HEK293 (cell line): ENCODE measurements at regions not wholly inside any gene's neighbourhood (a gene's known extent, or its start where the extent isn't known, plus 50 kb on each side); places are given as distances from the start of the nearest gene placed in this dataset.

Experiments used
- YY1 ChIP-seq: fragments of 450-650 bp; formaldehyde crosslinking; IDR thresholded peaks from 2 replicates; pipeline ENCODE4 v1.5.1; 2018; ENCODE audit warnings: missing biosample characterization, missing genetic modification characterization
- ZBTB20 ChIP-seq: fragments of 450-650 bp; formaldehyde crosslinking; IDR thresholded peaks from 2 replicates; pipeline ENCODE4 v1.5.1; 2016; ENCODE audit warnings: missing biosample characterization, missing genetic modification characterization
- ZFP37 ChIP-seq: fragments of 450-650 bp; formaldehyde crosslinking; IDR thresholded peaks from 2 replicates; pipeline ENCODE4 v1.5.1; 2016; ENCODE audit warnings: missing biosample characterization, missing genetic modification characterization
- ZNF121 ChIP-seq: fragments of 450-650 bp; formaldehyde crosslinking; IDR thresholded peaks from 2 replicates; pipeline ENCODE4 v1.5.1; 2016; ENCODE audit warnings: missing biosample characterization, missing genetic modification characterization
- ZNF133 ChIP-seq: fragments of 450-650 bp; formaldehyde crosslinking; IDR thresholded peaks from 2 replicates; pipeline ENCODE4 v1.5.1; 2016; ENCODE audit warnings: missing biosample characterization, missing genetic modification characterization
- ZNF549 ChIP-seq: fragments of 450-650 bp; IDR thresholded peaks from 2 replicates; pipeline ENCODE4 v1.5.1; 2018; ENCODE audit warnings: missing biosample characterization, missing genetic modification characterization, mild to moderate bottlenecking, inconsistent platforms, moderate library complexity
- ZNF670 ChIP-seq: fragments of 450-650 bp; formaldehyde crosslinking; IDR thresholded peaks from 2 replicates; pipeline ENCODE4 v1.5.1; 2016; ENCODE audit warnings: missing biosample characterization, missing genetic modification characterization, low read depth
- TF ChIP-seq, protein P1 (sequence below): fragments of 450-650 bp; formaldehyde crosslinking; IDR thresholded peaks from 2 replicates; pipeline ENCODE4 v1.5.1; 2016; ENCODE audit warnings: missing biosample characterization, missing genetic modification characterization
- TF ChIP-seq, protein P2 (sequence below): fragments of 450-650 bp; formaldehyde crosslinking; conservative IDR thresholded peaks from 2 replicates; pipeline ENCODE4 v1.5.1; 2016; ENCODE audit warnings: low read depth, missing biosample characterization, missing genetic modification characterization
- TF ChIP-seq, protein P3 (sequence below): fragments of 450-650 bp; IDR thresholded peaks from 2 replicates; pipeline ENCODE4 v1.5.1; 2018; ENCODE audit warnings: missing biosample characterization, missing genetic modification characterization
- TF ChIP-seq, protein P4 (sequence below): sonication (generic); formaldehyde crosslinking; IDR thresholded peaks from 2 replicates; pipeline ENCODE4 v1.8.1; 2022; ENCODE audit warnings: mild to moderate bottlenecking, moderate library complexity, missing genetic modification reagents

DNA sequence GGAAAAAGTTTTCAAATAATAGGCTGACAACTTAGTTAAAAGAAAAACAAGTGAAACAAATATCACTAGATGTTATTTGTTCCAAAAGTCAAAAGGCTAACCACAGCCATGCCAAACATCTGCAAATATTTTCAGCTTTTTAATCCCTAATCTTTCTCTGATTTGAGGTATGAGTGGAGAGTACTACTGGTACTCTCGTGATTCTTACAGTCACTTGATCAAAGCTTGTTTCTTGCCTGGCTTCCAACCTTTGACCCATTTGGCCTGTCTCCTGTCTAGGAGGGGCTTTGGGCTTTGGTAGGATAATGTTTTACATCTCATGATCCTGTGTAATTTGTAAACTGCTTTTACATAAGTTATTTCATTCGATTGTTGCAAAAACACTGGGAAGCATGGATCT, 301.8 kb upstream of the SORL1-AS1 start:
- TF ChIP-seq, protein P1, sequence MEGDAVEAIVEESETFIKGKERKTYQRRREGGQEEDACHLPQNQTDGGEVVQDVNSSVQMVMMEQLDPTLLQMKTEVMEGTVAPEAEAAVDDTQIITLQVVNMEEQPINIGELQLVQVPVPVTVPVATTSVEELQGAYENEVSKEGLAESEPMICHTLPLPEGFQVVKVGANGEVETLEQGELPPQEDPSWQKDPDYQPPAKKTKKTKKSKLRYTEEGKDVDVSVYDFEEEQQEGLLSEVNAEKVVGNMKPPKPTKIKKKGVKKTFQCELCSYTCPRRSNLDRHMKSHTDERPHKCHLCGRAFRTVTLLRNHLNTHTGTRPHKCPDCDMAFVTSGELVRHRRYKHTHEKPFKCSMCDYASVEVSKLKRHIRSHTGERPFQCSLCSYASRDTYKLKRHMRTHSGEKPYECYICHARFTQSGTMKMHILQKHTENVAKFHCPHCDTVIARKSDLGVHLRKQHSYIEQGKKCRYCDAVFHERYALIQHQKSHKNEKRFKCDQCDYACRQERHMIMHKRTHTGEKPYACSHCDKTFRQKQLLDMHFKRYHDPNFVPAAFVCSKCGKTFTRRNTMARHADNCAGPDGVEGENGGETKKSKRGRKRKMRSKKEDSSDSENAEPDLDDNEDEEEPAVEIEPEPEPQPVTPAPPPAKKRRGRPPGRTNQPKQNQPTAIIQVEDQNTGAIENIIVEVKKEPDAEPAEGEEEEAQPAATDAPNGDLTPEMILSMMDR = no peak
- TF ChIP-seq ZFP37 (tag by site-specific recombination) = no peak
- TF ChIP-seq ZBTB20 (tag by site-specific recombination) = no peak
- no peak for TF ChIP-seq YY1 (tag by site-specific recombination)
- TF ChIP-seq, protein P2, sequence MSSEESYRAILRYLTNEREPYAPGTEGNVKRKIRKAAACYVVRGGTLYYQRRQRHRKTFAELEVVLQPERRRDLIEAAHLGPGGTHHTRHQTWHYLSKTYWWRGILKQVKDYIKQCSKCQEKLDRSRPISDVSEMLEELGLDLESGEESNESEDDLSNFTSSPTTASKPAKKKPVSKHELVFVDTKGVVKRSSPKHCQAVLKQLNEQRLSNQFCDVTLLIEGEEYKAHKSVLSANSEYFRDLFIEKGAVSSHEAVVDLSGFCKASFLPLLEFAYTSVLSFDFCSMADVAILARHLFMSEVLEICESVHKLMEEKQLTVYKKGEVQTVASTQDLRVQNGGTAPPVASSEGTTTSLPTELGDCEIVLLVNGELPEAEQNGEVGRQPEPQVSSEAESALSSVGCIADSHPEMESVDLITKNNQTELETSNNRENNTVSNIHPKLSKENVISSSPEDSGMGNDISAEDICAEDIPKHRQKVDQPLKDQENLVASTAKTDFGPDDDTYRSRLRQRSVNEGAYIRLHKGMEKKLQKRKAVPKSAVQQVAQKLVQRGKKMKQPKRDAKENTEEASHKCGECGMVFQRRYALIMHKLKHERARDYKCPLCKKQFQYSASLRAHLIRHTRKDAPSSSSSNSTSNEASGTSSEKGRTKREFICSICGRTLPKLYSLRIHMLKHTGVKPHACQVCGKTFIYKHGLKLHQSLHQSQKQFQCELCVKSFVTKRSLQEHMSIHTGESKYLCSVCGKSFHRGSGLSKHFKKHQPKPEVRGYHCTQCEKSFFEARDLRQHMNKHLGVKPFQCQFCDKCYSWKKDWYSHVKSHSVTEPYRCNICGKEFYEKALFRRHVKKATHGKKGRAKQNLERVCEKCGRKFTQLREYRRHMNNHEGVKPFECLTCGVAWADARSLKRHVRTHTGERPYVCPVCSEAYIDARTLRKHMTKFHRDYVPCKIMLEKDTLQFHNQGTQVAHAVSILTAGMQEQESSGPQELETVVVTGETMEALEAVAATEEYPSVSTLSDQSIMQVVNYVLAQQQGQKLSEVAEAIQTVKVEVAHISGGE = no peak
- TF ChIP-seq, protein P3, sequence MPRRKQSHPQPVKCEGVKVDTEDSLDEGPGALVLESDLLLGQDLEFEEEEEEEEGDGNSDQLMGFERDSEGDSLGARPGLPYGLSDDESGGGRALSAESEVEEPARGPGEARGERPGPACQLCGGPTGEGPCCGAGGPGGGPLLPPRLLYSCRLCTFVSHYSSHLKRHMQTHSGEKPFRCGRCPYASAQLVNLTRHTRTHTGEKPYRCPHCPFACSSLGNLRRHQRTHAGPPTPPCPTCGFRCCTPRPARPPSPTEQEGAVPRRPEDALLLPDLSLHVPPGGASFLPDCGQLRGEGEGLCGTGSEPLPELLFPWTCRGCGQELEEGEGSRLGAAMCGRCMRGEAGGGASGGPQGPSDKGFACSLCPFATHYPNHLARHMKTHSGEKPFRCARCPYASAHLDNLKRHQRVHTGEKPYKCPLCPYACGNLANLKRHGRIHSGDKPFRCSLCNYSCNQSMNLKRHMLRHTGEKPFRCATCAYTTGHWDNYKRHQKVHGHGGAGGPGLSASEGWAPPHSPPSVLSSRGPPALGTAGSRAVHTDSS (tag by site-specific recombination) = no peak
- TF ChIP-seq ZNF549 (tag by site-specific recombination) = no peak
- TF ChIP-seq, protein P4, sequence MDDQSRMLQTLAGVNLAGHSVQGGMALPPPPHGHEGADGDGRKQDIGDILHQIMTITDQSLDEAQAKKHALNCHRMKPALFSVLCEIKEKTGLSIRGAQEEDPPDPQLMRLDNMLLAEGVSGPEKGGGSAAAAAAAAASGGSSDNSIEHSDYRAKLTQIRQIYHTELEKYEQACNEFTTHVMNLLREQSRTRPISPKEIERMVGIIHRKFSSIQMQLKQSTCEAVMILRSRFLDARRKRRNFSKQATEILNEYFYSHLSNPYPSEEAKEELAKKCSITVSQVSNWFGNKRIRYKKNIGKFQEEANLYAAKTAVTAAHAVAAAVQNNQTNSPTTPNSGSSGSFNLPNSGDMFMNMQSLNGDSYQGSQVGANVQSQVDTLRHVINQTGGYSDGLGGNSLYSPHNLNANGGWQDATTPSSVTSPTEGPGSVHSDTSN (CRISPR knock-in tag) = no peak
- TF ChIP-seq ZNF121 = no peak
- TF ChIP-seq ZNF133 (tag by site-specific recombination) = no peak
- TF ChIP-seq ZNF670 (tag by site-specific recombination) = no peak
